GM23248 (cell line): ENCODE measurements at regions not wholly inside any gene's neighbourhood (a gene's known extent, or its start where the extent isn't known, plus 50 kb on each side); places are given as distances from the start of the nearest gene placed in this dataset.

Experiments
- DNase-seq: peaks from one replicate; pipeline ENCODE4 v3.0.0-alpha.2; 2015
- H2AFZ ChIP-seq: fragments of 200-600 bp; sonication (generic); 2 replicates; pipeline ENCODE4 v1.6.1; 2016; ENCODE audit warnings: antibody characterized with exemption
- H3F3A ChIP-seq: fragments of 200-600 bp; sonication (generic); 2 replicates; pipeline ENCODE4 v1.6.1; 2016; ENCODE audit warnings: mild to moderate bottlenecking, antibody characterized with exemption, mixed run types; ENCODE audit not compliant: insufficient read depth
- H3K27ac ChIP-seq: fragments of 200-600 bp; sonication (generic); 2 replicates; pipeline ENCODE4 v1.5.1; 2016; ENCODE audit warnings: mild to moderate bottlenecking
- H3K27me3 ChIP-seq: fragments of 200-600 bp; sonication (generic); replicated peaks from 2 replicates; pipeline ENCODE4 v1.6.1; 2016; ENCODE audit warnings: mild to moderate bottlenecking; ENCODE audit not compliant: insufficient read depth
- H3K36me3 ChIP-seq: fragments of 200-600 bp; sonication (generic); 2 replicates; pipeline ENCODE4 v1.6.1; 2016; ENCODE audit warnings: low read depth, mild to moderate bottlenecking
- H3K4me1 ChIP-seq: fragments of 200-600 bp; sonication (generic); 2 replicates; pipeline ENCODE4 v1.6.1; 2016; ENCODE audit warnings: mild to moderate bottlenecking; ENCODE audit not compliant: insufficient read depth
- H3K4me2 ChIP-seq: fragments of 200-600 bp; sonication (generic); one replicate; pipeline ENCODE4 v1.6.1; 2016; ENCODE audit warnings: mild to moderate bottlenecking; ENCODE audit not compliant: unreplicated experiment
- H3K4me3 ChIP-seq: fragments of 200-600 bp; sonication (generic); 2 replicates; pipeline ENCODE4 v1.5.1; 2016; ENCODE audit warnings: mild to moderate bottlenecking
- H3K79me2 ChIP-seq: fragments of 200-600 bp; sonication (generic); 2 replicates; pipeline ENCODE4 v1.6.1; 2016; ENCODE audit warnings: mild to moderate bottlenecking; ENCODE audit not compliant: insufficient read depth
- H3K9ac ChIP-seq: fragments of 200-600 bp; sonication (generic); 2 replicates; pipeline ENCODE4 v1.6.1; 2016; ENCODE audit warnings: mild to moderate bottlenecking
- H3K9me2 ChIP-seq: fragments of 200-600 bp; sonication (generic); 2 replicates; pipeline ENCODE4 v1.6.1; 2016; ENCODE audit warnings: mixed run types, mild to moderate bottlenecking, moderate library complexity; ENCODE audit not compliant: insufficient read depth
- H3K9me3 ChIP-seq: fragments of 200-600 bp; sonication (generic); one replicate; pipeline ENCODE4 v1.6.1; 2017; ENCODE audit warnings: low read depth
- H4K20me1 ChIP-seq: fragments of 200-600 bp; sonication (generic); 2 replicates; pipeline ENCODE4 v1.6.0; 2016; ENCODE audit not compliant: insufficient read depth
- EZH2 ChIP-seq: fragments of 200-600 bp; sonication (generic); IDR thresholded peaks from 2 replicates; pipeline ENCODE4 v1.6.1; 2018; ENCODE audit warnings: antibody characterized with exemption, mild to moderate bottlenecking; ENCODE audit not compliant: insufficient read depth, poor library complexity, severe bottlenecking
- EZH2phosphoT487 ChIP-seq: fragments of 200-600 bp; sonication (generic); IDR thresholded peaks from 2 replicates; pipeline ENCODE4 v1.6.1; 2018; ENCODE audit warnings: antibody characterized with exemption, moderate library complexity, mild to moderate bottlenecking, low read depth; ENCODE audit not compliant: insufficient read depth
- WGBS, 2 experiments: methylation state at CpG; one replicate each; pipeline ENCODE4 v1.1.6; 2015 to 2017; ENCODE audit warnings: low lambda C conversion rate in 2 of 2, low coverage in 1 of 2; ENCODE audit errors: missing lambda C conversion rate in 2 of 2; 5-methylcytosine and 5-hydroxymethylcytosine counted together
- in situ Hi-C: fragments of 300-500 bp; cut with MboI; formaldehyde crosslinking; loops from 2 replicates; pipeline ENCODE4 v1.15.0; 2020

- in situ Hi-C loops, result no loop called here
- no peak overlapping the region for H3K4me3 ChIP-seq
These were observed 151.9 kb downstream of the IRX5 start for GRCh38 chr16:55082591-55082976.

DNA sequence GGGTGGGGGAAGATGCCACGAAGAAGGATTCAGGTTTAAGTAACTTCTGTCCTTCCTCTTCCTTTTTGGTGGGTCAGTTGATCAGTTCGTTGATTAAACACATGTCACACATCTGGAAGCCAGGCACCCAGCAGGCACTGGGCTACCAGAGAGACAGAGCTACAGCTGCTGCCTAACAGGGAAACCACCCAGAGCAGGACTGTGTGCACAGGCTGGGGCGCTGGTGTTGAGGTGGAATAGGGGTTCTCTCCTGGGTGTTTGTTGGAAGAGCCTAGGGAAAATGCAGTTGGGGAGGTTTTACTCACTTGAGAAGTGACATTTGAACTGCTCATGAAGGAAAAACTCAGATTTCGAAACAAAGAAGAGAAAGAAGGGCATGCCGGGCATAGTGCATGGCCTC is 152.4 kb downstream of the IRX5 start:
- WGBS, 2 experiments, result 49 to 57% methylated on average over 5 of the region's 5 CpGs
- no peak overlapping the region for H2AFZ ChIP-seq
- TF ChIP-seq EZH2, result no peak
- no peak for TF ChIP-seq EZH2phosphoT487
- H3K79me2 ChIP-seq, result no peaks in the 10 kb centered on the region
- H3F3A ChIP-seq, result no peaks in the 10 kb centered on the region
- in situ Hi-C loops, result no loop called here
- H3K36me3 ChIP-seq, result no peaks in the 10 kb centered on the region
- H3K4me2 ChIP-seq, result no peak overlapping the region
- no peaks in the 10 kb centered on the region for H3K4me1 ChIP-seq
- no peak overlapping the region for H3K27ac ChIP-seq
- H3K27me3 ChIP-seq, result peaks cover 6% of the 10 kb centered on the region; the same call in 1 of the 2 replicates
- H3K9me2 ChIP-seq, result no peaks in the 10 kb centered on the region
- no peak overlapping the region for H3K4me3 ChIP-seq
- H3K9ac ChIP-seq, result no peak overlapping the region
- no peaks in the 10 kb centered on the region for H4K20me1 ChIP-seq
- no peaks in the 10 kb centered on the region for H3K9me3 ChIP-seq
- no peak for DNase-seq

More at GRCh38 chr16:55082591-55082976, 151.9 kb downstream of the IRX5 start:
- WGBS, 2 experiments, result 21 to 23% methylated on average over 5 of the region's 5 CpGs
- Histone ChIP-seq H2AFZ (no peak overlapping the region), H3K9me2 (no peaks in the 10 kb centered on the region), H3K79me2 (no peaks in the 10 kb centered on the region), H3K36me3 (no peaks in the 10 kb centered on the region), H4K20me1 (no peaks in the 10 kb centered on the region), H3K9ac (no peak overlapping the region), H3K27ac (no peak overlapping the region), H3K9me3 (no peaks in the 10 kb centered on the region), H3K4me1 (no peaks in the 10 kb centered on the region), H3F3A (no peaks in the 10 kb centered on the region), H3K27me3 (peaks cover 6% of the 10 kb centered on the region; the same call in 1 of the 2 replicates), H3K4me2 (no peak overlapping the region)
- DNase-seq, result no peak
- no peak for TF ChIP-seq EZH2
- TF ChIP-seq EZH2phosphoT487, result no peak

- TF ChIP-seq EZH2phosphoT487 (no peak), EZH2 (no peak)
- DNase-seq, result no peak
These were observed 157.4 kb downstream of the IRX5 start for GRCh38 chr16:55088098-55088497.

GRCh38 chr16:55089600-55089999 is 158.9 kb downstream of the IRX5 start:
- Histone ChIP-seq H3K27ac (no peak overlapping the region), H3F3A (no peaks in the 10 kb centered on the region), H3K4me1 (no peaks in the 10 kb centered on the region), H3K4me2 (no peak overlapping the region), H3K79me2 (no peaks in the 10 kb centered on the region), H3K9me2 (no peaks in the 10 kb centered on the region), H3K36me3 (no peaks in the 10 kb centered on the region), H4K20me1 (no peaks in the 10 kb centered on the region), H2AFZ (no peak overlapping the region), H3K27me3 (no peaks in the 10 kb centered on the region), H3K9ac (no peak overlapping the region), H3K4me3 (no peak overlapping the region), H3K9me3 (no peaks in the 10 kb centered on the region)
- 64 to 66% methylated on average over 4 of the region's 4 CpGs for WGBS, 2 experiments
- no peak for DNase-seq
- in situ Hi-C loops, result no loop called here
- no peak for TF ChIP-seq EZH2phosphoT487
- TF ChIP-seq EZH2, result no peak

More at GRCh38 chr16:55088098-55088497, 157.4 kb downstream of the IRX5 start:
- Histone ChIP-seq H3K4me3 (no peak overlapping the region), H3K27me3 (peaks cover 1% of the 10 kb centered on the region; the same call in 1 of the 2 replicates), H4K20me1 (no peaks in the 10 kb centered on the region), H3K9me3 (no peaks in the 10 kb centered on the region), H3K36me3 (no peaks in the 10 kb centered on the region), H3K9ac (no peak overlapping the region), H3K9me2 (no peaks in the 10 kb centered on the region), H3F3A (no peaks in the 10 kb centered on the region), H3K4me2 (no peak overlapping the region), H3K4me1 (no peaks in the 10 kb centered on the region), H2AFZ (no peak overlapping the region), H3K27ac (no peak overlapping the region), H3K79me2 (no peaks in the 10 kb centered on the region)
- 31 to 55% methylated on average over 2 of the region's 2 CpGs for WGBS, 2 experiments
- in situ Hi-C loops, result no loop called here
